ENCODE measurements at regions not wholly inside any gene's neighbourhood (a gene's known extent, or its start where the extent isn't known, plus 50 kb on each side); places are given as distances from the start of the nearest gene placed in this dataset.
"Not testable (repeated sequence)": the region's sequence is repeated elsewhere in the genome, so short reads cannot be mapped to it uniquely, and the experiment has no call there.

DNA sequence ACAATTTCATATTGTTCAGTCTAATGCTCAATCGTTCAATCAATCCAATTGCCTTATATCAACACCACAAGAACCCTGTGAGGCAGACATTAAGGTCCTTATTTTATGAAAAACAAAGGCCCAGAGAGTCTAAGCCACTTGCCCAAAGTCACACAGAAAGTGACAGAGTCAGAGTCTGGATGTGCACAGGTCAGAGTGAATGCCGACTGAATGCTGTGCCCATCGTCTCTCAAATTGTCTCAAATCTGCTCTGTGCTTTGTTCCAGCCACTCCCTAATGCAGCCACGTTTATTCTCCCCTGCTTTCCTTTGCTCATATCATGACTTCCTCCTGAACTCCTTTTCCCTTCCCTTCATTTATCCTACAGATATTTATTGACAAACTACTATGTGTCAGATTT lies 558.3 kb downstream of the MATN1 start:
- FAIRE-seq, result no peak

DNA sequence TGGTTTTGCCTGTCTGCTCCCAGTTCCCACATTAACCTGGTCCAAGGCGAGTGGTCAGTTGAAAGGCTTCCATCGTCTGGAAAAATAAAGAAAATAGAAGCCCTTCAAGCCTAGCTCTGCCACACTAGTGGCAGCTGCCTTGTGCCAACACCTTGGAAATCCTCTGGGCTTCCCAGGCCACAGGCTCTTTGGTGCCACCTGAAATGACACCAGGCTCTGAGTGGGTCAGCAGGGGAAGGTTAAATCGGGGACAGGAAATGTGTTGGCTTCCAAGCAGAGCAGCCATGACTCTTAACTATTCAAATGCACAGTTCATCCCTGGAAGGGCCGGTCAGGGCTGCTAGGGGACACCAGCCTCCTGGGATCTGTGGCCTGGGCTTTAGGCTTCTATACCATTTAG lies 558.7 kb downstream of the MATN1 start:
- FAIRE-seq, result no peak

DNA sequence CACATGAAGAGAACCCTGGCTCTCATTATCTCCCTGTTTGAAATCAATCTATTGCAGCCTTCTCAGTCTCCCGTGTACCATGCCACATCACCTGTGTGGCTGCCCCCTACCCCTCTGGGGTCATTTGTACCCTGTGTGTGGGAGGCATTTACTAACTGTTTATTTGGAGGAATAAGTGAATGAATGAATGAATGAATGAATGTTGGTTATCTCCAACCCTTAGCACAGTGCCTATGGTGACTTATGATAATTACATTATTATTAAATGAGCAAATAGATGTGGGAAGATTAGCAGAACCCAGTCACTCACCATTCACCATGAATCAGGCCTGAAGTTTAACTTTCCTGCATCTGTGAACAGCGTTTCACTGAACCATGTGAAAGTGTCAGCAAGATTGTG lies 560.8 kb downstream of the MATN1 start:
- no peak for FAIRE-seq

DNA sequence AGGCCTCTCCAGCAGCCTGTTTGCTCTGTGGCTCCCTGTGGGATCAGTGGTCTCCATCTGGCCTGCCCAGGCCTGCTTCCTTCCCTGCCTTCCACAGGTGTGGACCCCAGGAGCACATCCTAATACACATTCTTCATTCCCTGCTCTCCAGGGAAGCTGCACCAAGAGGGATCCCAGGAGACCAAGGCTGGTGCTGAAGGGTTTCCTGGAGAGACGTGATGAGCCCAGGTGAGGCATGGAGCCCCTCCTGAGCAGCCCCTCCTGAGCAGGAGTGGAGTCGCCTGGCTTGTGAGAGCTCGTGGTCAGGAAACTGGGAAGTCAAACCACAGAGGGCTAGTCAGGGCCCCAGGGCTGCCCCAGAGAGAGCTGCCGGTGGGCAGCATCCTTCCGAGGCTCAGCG lies 561.4 kb downstream of the MATN1 start:
- no peak for FAIRE-seq

DNA sequence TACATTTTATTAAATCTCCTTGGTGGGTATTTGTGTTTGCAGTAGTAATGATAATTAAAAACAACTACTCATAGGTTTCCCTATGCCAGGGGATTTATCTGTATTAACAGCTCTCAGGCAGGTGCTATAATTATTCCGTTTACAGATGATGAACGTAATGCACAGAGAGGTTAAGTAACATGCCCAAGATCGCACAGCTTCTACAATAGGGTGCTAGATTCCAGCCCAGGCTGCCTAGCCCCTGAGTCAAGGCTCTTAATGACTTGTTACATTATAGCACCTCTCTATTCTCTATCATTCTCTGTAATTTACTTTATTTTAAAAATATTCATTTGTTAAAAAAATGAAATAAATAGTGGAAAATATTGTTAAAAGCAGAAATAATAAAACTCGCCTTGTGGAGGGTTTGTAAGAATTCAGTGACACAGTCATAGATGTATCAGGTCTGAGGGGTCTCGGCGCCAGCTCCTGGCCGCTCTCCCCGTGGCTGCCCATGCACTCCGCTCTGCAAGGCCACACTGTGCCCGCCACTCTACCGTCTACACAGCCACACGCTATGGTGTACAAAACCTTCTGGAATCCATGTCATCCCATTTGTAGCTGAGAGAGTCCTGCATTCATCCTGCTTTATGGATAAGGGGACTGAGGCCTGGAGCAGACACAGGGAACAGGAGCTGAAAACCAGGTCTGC lies 562.2 kb downstream of the MATN1 start:
- FAIRE-seq, result no peak

DNA sequence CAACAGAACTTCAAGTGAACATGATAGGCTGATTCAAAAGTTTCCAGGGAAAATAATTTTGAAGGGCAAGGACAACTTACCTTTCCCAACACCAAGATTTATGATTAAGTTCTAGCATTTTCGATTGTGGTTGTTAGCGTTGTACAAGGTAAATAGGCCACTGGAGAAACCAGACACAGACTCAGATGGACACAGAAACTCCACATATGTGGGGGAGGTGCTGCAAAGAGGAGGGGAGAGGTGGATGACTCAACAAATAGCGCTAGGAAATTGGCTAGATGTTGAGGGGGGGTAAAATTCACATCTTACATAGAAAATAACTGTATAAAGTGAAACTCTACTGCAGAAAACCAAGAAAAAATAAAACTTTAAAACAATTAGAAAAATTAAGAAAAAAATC lies 564.4 kb downstream of the MATN1 start:
- no peak for FAIRE-seq

DNA sequence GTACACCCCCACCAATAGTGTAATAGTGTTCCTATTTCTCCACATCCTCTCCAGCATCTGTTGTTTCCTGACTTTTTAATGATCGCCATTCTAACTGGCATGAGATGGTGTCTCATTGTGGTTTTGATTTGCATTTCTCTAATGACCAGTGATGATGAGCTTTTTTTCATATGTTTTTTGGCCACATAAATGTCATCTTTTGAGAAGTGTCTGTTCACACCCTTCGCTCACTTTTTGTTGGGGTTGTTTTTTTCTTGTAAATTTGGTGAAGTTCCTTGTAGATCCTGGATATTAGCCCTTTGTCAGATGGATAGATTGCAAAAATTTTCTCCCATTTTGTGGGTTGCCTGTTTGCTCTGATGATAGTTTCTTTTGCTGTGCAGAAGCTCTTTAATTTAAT lies 567.7 kb downstream of the MATN1 start:
- FAIRE-seq, result not testable (repeated sequence)

DNA sequence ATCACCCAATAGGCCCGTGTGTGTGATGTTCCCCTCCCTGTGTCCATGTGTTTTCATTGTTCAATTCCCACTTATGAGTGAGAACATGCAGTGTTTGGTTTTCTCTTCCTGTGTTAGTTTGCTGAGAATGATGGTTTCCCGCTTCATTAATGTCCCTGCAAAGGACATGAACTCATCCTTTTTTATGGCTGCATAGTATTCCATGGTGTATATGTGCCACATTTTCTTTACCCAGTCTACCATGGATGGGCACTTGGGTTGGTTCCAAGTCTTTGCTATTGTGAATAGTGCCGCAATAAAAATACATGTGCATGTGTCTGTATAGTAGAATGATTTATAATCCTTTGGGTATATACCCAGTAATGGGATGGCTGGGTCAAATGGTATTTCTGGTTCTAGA lies 568.1 kb downstream of the MATN1 start:
- FAIRE-seq, result not testable (repeated sequence)

DNA sequence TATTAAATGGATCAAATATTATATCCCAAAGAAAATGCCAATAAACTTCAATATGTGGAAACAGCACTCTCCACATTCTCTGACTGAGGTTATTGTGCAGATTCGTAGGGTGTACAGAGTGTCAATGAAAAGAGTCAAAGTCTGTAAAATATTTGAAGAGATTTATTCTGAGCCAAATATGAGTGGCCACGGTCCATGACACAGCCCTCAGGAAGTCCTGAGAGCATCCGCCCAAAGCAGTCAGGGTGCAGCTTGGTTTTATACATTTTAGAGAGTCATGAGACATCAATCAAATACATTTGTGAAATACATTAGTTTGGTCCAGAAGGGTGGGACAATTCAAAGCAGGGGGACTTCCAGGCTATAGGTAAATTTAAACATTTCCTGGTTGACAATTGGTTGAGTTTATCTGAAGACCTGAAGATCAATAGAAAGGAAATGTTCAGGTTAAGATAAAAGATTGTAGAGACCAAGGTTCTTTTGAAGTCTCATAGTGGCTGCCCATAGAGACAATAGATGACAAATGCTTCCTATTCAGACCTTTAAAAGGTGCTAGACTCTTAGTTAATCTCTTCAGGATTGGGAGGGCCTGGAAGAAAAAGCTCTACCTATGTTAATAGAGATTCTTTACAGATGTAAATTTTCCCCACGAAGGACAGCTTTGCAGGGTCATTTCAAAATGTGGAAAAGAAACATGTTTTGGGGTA lies 569.5 kb downstream of the MATN1 start:
- no peak for FAIRE-seq

DNA sequence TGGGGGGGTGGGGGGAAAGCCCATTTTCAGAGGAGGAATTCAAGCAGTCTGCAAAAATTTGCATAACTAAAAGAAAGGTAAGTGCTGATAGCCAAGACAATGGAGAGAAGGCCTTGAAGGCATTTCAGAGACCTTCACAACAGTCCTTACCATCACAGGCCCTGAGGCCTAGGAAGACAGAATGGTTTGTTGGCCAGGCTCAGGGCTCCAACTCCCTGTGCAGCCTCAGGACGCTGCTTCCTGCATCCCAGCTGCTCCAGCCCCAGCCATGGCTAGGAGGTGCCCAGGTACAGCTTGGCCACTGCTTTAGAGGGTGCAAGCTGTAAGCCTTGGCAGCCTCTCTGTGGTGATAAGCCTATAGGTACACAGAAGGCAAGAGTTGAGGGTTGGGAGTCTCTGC lies 571.6 kb downstream of the MATN1 start:
- FAIRE-seq, result no peak

DNA sequence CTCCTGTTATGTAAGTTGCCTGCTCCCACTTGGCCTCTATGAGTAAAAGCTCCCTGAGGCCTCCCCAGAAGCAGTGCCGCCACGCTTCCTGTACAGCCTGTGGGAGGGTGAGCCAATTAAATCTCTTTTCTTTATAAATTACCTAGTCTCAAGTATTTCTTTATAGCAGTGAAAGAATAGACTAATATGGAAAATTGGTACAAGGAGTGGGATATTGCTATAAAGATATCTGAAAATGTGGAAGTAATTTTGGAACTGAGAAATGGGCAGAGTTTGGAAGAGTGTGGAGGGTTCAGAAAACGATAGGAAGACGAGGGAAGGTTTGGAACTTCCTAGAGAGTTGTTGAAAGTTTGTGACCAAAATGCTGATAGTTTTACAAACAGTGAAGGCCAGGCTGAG lies 572.3 kb downstream of the MATN1 start:
- no peak for FAIRE-seq

DNA sequence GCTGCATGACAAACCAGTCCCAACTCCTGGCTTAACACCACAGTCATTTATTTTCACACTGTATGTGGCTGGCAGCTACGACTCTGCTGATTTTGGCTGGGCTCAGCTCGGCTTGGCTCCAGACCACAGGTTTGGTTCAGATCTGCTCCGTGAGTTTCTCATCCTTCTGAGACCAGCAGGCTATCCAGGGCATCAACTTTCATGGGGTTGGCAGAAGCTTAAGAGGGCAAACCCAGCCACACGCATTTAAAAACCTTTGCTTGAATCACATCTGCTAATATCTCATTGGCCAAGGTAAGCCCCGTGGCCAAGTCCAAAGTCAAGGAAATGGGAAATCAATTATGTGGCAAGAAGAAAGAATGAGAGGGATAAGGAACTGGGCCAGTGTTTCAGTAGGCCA lies 574.2 kb downstream of the MATN1 start:
- no peak for FAIRE-seq

DNA sequence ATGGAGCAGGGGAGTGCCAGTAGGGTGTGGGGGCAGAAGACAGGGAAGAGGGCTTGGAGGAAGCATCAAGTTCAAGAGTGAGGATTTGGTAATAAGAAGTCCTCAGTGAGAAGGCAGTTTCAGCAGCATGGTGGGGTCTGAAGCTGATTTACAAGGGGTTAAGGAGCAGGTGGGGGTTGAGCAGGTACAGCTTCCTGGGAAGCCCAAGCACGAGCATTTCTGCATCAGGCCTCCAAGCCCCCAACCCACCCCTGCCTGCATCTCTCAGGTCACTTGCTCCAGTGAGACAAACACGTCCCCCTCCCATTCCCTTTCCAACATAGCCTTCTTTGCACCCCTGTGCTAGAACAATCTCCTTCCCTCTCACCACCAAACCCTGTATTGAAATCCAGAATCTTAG lies 574.7 kb downstream of the MATN1 start:
- FAIRE-seq, result no peak

DNA sequence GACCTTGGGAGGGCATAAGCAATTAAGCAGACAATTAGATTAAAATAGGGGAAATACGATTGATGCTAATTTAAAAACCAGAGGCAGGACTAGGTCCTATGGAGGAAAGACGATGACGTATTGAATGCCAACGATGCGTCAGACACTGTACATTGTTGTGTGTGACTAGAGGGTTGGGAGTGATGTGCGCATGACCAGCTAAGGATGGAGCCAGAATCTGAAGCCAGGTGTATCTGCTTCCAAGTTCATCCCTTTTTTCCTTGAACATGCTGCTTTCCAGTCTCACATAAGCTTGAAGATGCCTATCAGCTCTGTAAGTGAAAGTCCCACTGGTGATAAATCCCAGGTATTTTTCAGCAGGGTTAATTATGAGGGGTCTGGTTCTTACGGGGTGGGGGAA lies 576.2 kb downstream of the MATN1 start:
- FAIRE-seq, result no peak

DNA sequence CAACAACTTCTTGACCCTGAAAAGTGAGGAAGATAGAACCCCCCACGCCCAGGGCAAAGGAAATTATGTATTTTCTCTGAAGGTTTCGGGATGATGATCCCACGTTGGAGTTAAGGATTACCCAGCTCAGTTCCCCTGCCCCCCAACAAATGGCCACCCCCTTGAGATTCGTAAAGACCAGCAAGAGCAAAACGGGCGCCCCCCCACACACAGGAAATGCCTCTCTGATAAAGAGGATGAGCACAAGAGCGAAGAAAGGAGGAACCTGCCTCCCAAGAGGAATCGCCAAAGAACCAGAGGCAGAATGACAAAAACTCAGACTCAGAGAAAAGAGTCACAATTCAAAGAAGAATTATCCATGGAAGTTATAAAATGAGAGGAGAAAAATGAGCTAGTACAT lies 576.9 kb downstream of the MATN1 start:
- no peak for FAIRE-seq

DNA sequence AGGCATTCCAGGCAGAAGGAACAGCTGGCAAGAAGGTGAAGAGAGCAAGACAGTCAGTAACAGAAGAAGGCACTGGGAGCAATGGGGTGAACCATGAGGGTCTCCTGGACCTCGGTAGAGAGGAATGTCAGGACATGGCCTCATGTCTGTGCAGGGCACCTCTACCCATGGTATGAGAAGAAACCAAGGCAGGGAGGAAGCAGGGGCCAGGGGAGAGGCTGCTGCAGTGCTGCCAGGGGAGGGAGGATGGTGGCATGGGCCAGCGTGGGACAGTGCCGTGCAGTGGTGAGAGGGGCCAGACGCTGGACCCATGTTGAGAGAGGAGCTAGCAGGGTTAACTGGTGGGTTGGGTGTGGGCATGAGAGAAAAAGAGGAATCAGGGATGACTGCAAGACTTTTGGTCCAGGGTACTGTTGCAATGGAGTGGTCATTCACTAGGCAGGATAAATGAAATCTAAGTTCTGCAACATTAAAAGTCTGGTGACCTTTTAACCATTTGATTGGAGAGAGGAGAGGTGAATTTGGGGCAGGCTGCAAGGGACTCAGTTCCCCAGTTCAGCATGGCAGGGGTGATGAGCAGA lies 577.6 kb downstream of the MATN1 start:
- no peak for FAIRE-seq

DNA sequence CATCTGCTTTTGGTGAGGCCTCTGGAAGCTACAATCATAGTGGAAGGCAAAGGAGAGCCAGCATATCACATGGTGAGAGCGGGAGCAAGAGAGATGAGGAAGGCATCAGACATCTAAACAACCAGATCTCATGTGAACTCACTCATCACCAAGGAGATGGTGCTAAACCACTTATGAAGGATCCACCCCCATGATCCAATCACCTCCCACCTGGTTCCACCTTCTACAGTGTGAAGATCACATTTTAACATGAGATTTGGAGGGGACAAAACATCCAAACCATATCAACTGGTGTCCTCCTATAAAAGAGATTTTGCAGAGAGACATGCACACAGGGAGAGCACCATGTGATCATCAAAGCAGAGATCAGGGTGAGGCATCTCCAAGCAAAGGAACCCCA lies 578.6 kb downstream of the MATN1 start:
- FAIRE-seq, result no peak

DNA sequence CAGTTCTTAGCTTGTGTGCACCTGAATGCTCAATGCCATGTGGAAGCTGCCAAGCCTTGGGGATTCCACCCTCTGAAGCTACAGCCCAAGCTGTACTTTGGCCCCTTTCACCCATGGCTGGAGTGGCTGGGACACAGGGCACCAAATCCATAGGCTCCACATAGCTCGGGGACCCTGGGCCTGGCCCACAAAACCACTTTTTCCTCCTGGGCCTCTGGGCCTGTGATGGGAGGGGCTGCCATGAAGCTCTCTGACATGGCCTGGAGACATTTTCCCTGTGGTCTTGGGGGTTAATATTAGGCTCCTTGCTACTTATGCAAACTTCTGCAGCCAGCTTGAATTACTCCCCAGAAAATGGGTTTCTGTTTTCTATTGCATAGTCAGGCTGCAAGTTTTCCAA lies 579.9 kb downstream of the MATN1 start:
- FAIRE-seq, result no peak

DNA sequence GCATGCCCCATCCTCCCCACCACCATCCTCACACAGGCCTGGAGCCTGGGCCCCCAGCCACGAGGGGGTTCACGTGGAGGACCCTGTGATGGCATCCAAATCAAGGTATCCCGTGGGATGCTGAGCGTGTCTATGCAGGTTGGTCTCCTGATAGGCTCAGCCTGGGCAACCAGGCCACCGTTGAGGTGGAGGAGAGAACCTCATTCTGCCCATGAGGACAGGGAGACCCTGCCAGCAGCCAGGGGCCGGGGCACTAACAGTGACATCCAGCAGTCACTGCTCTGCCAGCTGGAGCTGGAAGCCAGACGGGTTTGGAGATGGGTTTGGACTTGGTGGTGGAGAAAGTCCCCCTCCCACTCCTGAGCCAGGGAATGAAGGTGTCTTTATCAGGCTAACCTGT lies 582.8 kb downstream of the MATN1 start:
- FAIRE-seq, result no peak

DNA sequence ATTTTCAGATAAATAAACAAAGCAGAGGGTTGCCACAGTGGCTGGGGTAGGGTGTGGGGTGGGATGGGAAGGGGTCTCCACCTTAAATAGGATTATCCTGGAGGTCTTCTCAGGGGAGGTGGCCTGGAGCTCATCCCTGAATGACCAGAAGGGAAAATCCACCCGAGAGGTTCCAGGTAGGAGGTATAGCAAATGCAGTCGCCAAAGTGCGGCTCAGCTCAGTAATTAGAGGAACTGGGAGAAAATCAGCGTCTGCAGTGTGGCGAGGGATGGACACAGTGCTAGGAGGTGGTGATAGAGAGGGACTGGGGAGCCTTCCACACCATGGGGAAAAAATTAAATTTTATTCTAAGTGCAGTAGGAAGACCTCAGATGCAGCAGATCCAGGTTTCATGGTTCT lies 584.5 kb downstream of the MATN1 start:
- FAIRE-seq, result no peak

DNA sequence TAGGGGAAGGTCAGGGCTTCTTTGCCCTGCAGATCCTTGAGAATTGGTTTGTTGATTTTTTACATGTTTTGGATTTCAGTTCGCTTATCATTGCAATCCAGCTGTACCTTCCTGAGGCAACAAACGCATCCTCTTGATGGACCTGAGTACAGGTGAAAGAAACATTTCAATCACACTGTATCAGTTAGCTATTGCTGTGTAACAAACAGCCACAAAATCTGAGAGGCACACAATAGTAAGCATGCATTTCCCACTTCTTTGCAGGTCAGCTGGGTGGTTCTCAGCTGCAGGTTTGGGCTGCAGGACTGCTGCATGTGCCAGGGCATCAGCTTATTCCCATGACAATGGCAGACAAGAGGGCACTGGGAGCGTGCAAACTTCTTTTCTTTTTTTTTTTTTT lies 586.4 kb downstream of the MATN1 start:
- FAIRE-seq, result no peak

DNA sequence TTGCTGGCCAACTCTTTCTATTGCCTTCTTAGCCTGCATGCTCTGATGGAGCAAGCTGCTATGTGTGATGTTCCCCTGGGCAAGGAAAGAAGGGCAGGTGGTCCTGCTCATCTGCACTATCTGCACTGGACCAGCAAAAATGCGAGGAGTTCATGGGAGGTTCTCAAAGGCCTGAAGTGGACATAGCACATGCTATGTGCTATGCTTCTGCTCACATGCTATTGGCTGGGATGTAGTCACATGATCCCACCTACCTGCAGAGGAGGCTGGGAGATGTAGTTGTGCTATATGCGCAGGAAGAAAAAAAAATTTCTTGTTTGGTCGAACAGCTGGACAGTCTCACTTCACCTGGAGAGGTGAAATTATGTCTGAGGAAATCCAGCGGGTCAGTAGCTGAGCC lies 587.7 kb downstream of the MATN1 start:
- no peak for FAIRE-seq

DNA sequence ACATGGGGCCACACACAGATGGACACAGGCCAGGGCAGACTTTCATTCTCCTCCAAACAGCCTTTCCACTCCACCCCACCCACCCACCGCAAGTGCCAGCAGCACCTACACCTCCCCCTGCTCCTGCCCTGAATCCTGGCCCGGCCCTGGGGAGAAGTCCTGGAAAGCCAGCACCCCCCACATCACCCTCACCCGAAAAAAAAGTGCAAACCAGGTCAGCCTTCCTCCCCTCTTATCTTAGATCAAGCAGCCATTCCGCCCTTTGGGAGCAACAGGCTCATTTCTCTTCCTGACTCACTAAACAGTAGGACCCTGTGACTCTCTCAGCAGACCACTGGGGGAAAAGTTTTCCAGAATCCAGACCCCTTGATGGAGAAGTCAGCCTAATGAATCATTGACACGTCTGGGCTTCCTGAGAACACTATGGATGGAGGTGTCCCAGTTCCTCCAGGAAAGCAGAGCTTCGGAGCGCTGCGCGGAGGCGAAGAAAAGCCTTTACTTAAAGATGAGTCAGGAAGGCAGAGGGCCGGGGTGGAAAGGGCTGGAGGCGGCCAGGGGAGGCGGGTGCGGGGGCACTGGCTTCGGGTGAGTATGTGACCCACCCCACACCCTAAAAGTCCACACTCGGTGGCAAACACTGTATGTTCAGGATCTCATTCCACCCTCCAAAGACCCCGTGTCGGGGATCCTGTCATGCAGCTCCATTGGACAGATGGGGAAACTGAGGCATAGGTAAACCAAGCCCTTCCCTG lies 588.7 kb downstream of the MATN1 start:
- FAIRE-seq, result no peak

Measured in TTC549 (cell line).